Retina (tissue), 1 donor: ENCODE measurements at regions not wholly inside any gene's neighbourhood (a gene's known extent, or its start where the extent isn't known, plus 50 kb on each side); places are given as distances from the start of the nearest gene placed in this dataset.

Source experiments
- DNase-seq: peaks from one replicate; pipeline ENCODE4 v3.0.0-alpha.2; 2016

- DNase-seq: no peak
Measured at GRCh38 chr13:99819967-99820366, 151.6 kb downstream of the ZIC5 start.

GRCh38 chr13:99816321-99816720, 155.2 kb downstream of the ZIC5 start:
- no peak for DNase-seq

- no peak for DNase-seq
Measured at GRCh38 chr13:99813336-99814095, 158.1 kb downstream of the ZIC5 start.

GRCh38 chr13:99812625-99813024, 158.9 kb downstream of the ZIC5 start:
- DNase-seq: no peak

GRCh38 chr13:99811067-99811700, 160.4 kb downstream of the ZIC5 start:
- DNase-seq: peak; percentile 65

GRCh38 chr13:99809926-99810325, 161.6 kb downstream of the ZIC5 start:
- no peak for DNase-seq

GRCh38 chr13:99809496-99809895, 162.1 kb downstream of the ZIC5 start:
- no peak for DNase-seq

- no peak for DNase-seq
Measured at GRCh38 chr13:99808786-99809185, 162.8 kb downstream of the ZIC5 start.

GRCh38 chr13:99806671-99807070, 164.9 kb downstream of the ZIC5 start:
- no peak for DNase-seq

- DNase-seq: no peak
Measured at GRCh38 chr13:99805361-99805760, 166.2 kb downstream of the ZIC5 start.

- DNase-seq: no peak
Measured at GRCh38 chr13:99803141-99803540, 168.4 kb downstream of the ZIC5 start.

- no peak for DNase-seq
Measured at GRCh38 chr13:99802416-99802815, 169.2 kb downstream of the ZIC5 start.

GRCh38 chr13:99800951-99801350, 170.6 kb downstream of the ZIC5 start:
- no peak for DNase-seq

- no peak for DNase-seq
Measured at GRCh38 chr13:99800011-99800410, 171.6 kb downstream of the ZIC5 start.

- DNase-seq: no peak
Measured at GRCh38 chr13:99798756-99799155, 172.8 kb downstream of the ZIC5 start.

GRCh38 chr13:99797691-99798090, 173.9 kb downstream of the ZIC5 start:
- no peak for DNase-seq

GRCh38 chr13:99796175-99796819, 175.3 kb downstream of the ZIC5 start:
- DNase-seq: no peak

GRCh38 chr13:99792079-99792921, 179.3 kb downstream of the ZIC5 start:
- DNase-seq: no peak

- DNase-seq: no peak
Measured at GRCh38 chr13:99782669-99783068, 188.9 kb downstream of the ZIC5 start.

GRCh38 chr13:99778500-99778899, 193.1 kb downstream of the ZIC5 start:
- DNase-seq: no peak

GRCh38 chr13:99777873-99778272, 193.7 kb downstream of the ZIC5 start:
- DNase-seq: no peak

- DNase-seq: no peak
Measured at GRCh38 chr13:99774644-99775043, 196.9 kb downstream of the ZIC5 start.

GRCh38 chr13:99768986-99769385, 202.6 kb downstream of the ZIC5 start:
- no peak for DNase-seq
